Caco-2 (cell line): ENCODE measurements at regions not wholly inside any gene's neighbourhood (a gene's known extent, or its start where the extent isn't known, plus 50 kb on each side); places are given as distances from the start of the nearest gene placed in this dataset.

Experiments
- BruUV-seq: library from RNA; stranded (reverse); fragments of 400-500 nt; replicated peaks from 2 replicates; lab custom pipeline; 2021; lab: Mats Ljungman, UMichigan
- CTCF ChIA-PET: fragments of 300-600 bp; sonication (Branson Sonifier 250); formaldehyde crosslinking; loops from one replicate; lab custom pipeline; 2022; ENCODE audit warnings: antibody characterized with exemption; lab: Charles Lee
- POLR2A ChIA-PET: fragments of 300-600 bp; sonication (Branson Sonifier 250); formaldehyde crosslinking; loops from one replicate; lab custom pipeline; 2022; ENCODE audit warnings: antibody characterized with exemption; lab: Charles Lee
- DNase-seq, 2 experiments: peaks; one replicate each; pipeline versions ENCODE4 v3.0.0 to v3.0.0-alpha.2; 2020 to 2022
- H3K27me3 ChIP-seq: replicated peaks from 2 replicates; pipeline ENCODE4 v1.6.0; 2011; ENCODE audit warnings: low read length; ENCODE audit not compliant: control insufficient read depth, insufficient read depth
- H3K36me3 ChIP-seq: 2 replicates; pipeline ENCODE4 v1.5.1; 2011; ENCODE audit warnings: low read length; ENCODE audit not compliant: control insufficient read depth, insufficient read depth
- H3K4me1 ChIP-seq: fragments of 250-450 bp; sonication (Bioruptor Pico); 2 replicates; pipeline ENCODE4 v1.5.1; 2020; ENCODE audit warnings: mild to moderate bottlenecking
- H3K4me3 ChIP-seq: 2 replicates; pipeline ENCODE4 v1.5.1; 2011; ENCODE audit warnings: low read depth, mild to moderate bottlenecking, control low read depth, low read length
- H3K9me3 ChIP-seq: fragments of 250-450 bp; sonication (Bioruptor Pico); 2 replicates; pipeline ENCODE4 v1.5.1; 2020; ENCODE audit warnings: mild to moderate bottlenecking, moderate library complexity
- H3K27ac Mint-ChIP-seq: one replicate; pipeline ENCODE4 v1.8.0; 2022; ENCODE audit warnings: mixed read lengths; ENCODE audit not compliant: unreplicated experiment
- H3K27me3 Mint-ChIP-seq: one replicate; pipeline ENCODE4 v1.8.0; 2022; ENCODE audit warnings: mixed read lengths; ENCODE audit not compliant: insufficient read depth, unreplicated experiment
- H3K36me3 Mint-ChIP-seq: one replicate; pipeline ENCODE4 v1.8.0; 2022; ENCODE audit warnings: mild to moderate bottlenecking, mixed read lengths; ENCODE audit not compliant: insufficient read depth, unreplicated experiment
- H3K4me1 Mint-ChIP-seq: one replicate; pipeline ENCODE4 v1.8.0; 2022; ENCODE audit warnings: low read depth, mixed read lengths; ENCODE audit not compliant: unreplicated experiment
- H3K4me3 Mint-ChIP-seq: one replicate; pipeline ENCODE4 v1.8.0; 2022; ENCODE audit warnings: mild to moderate bottlenecking, moderate library complexity, mixed read lengths; ENCODE audit not compliant: unreplicated experiment
- H3K9me3 Mint-ChIP-seq: one replicate; pipeline ENCODE4 v1.8.0; 2022; ENCODE audit warnings: mixed read lengths; ENCODE audit not compliant: unreplicated experiment
- intact Hi-C: fragments of 100-400 bp; cut with micrococcal nuclease; formaldehyde crosslinking; loops from one replicate; pipeline ENCODE4 v1.10.0; 2022; ENCODE audit not compliant: unreplicated experiment
- TF ChIP-seq, protein P1 (sequence below), 2 experiments: fragments of 200-600 bp in 1 of 2; IDR thresholded peaks; 1 replicate in 1 of 2; 2 replicates in 1 of 2; pipeline versions ENCODE4 v1.5.1 to v1.8.0; 2011 to 2022; ENCODE audit warnings: antibody characterized with exemption in 1 of 2, control low read depth in 1 of 2, inconsistent platforms in 1 of 2, low read depth in 1 of 2, low read length in 1 of 2, mild to moderate bottlenecking in 1 of 2, moderate library complexity in 1 of 2; ENCODE audit not compliant: insufficient read depth in 1 of 2, severe bottlenecking in 1 of 2, unreplicated experiment in 1 of 2

DNA sequence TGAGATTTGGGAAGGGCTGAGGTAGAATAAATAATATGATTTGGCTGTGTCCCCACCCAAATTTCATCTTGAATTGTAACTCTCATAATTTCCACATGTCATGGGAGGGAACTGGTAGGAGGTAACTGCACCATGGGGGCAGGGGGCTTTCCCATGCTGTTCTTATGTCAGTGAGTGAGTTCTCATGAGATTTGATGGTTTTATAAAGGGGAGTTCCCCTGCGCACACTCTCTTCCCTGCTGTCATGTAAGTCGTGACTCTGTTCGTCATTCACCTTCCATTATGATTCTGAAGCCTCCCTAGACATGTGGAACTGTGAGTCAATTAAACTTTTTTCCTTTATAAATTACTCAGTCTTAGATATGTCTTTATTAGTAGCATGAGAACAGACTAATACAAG is 115.5 kb upstream of the STARD4 start:
- CTCF ChIA-PET: no interaction called here
- POLR2A ChIA-PET: no interaction called here
- no peaks in the 10 kb centered on the region for H3K36me3 Mint-ChIP-seq

DNA sequence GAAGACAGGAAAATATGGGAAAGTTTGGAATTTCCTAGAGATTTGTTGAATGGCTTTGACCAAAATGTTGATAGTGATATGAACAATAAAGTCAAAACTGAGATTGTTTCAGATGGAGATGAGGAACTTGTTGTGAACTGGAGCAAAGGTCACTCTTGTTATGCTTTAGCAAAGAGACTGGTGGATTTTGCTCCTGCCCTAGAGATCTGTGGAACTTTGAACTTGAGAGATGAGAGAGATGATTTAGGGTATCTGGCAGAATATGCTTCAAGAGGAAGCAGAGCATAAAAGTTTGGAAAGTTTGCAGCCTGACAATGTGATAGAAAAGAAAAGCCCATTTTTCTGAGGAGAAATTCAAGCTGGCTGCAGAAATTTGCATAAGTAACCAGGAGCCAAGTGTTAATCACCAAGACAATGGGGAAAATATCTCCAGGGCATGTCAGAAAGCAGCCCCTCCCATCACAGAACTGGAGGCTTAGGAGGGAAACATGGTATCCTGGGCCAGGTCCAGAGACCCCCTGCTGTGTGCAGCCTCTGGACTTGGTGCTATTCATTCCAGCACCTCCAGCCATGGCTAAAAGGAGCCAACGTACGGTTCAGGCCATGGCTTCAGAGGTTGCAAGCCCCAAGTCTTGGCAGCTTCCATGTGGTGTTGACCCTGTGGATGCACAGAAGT is 114.3 kb upstream of the STARD4 start:
- H3K27me3 Mint-ChIP-seq: peaks cover 3% of the 10 kb centered on the region
- ChIA-PET CTCF (no interaction called here), POLR2A (no interaction called here)
- no peaks in the 10 kb centered on the region for H3K9me3 ChIP-seq
- no peaks in the 10 kb centered on the region for H3K36me3 Mint-ChIP-seq
- H3K27ac Mint-ChIP-seq: no peak overlapping the region
- H3K27me3 ChIP-seq: no peaks in the 10 kb centered on the region
- H3K4me3 Mint-ChIP-seq: no peak overlapping the region
- intact Hi-C loops: no loop called here
- no peak overlapping the region for H3K4me3 ChIP-seq
- no peaks in the 10 kb centered on the region for H3K36me3 ChIP-seq
- no peak for DNase-seq
- no peaks in the 10 kb centered on the region for H3K4me1 Mint-ChIP-seq
- TF ChIP-seq, protein P1, sequence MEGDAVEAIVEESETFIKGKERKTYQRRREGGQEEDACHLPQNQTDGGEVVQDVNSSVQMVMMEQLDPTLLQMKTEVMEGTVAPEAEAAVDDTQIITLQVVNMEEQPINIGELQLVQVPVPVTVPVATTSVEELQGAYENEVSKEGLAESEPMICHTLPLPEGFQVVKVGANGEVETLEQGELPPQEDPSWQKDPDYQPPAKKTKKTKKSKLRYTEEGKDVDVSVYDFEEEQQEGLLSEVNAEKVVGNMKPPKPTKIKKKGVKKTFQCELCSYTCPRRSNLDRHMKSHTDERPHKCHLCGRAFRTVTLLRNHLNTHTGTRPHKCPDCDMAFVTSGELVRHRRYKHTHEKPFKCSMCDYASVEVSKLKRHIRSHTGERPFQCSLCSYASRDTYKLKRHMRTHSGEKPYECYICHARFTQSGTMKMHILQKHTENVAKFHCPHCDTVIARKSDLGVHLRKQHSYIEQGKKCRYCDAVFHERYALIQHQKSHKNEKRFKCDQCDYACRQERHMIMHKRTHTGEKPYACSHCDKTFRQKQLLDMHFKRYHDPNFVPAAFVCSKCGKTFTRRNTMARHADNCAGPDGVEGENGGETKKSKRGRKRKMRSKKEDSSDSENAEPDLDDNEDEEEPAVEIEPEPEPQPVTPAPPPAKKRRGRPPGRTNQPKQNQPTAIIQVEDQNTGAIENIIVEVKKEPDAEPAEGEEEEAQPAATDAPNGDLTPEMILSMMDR (IDR thresholded peaks at IDR 0.05; ENCODE audit: insufficient read depth in 1 of 2, low read depth in 1 of 2, low read length in 1 of 2, severe bottlenecking in 1 of 2, unreplicated experiment in 1 of 2): no peak
- no peaks in the 10 kb centered on the region for H3K4me1 ChIP-seq
- peaks cover 11% of the 10 kb centered on the region for H3K9me3 Mint-ChIP-seq
- no TSS peak for BruUV-seq

More for the DNA sequence above, 115.5 kb upstream of the STARD4 start:
- Histone ChIP-seq H3K36me3 (no peaks in the 10 kb centered on the region), H3K9me3 (no peaks in the 10 kb centered on the region), H3K4me3 (no peak overlapping the region), H3K27me3 (no peaks in the 10 kb centered on the region; the same call in 1 of the 2 replicates), H3K4me1 (no peaks in the 10 kb centered on the region)
- TF ChIP-seq, protein P1 (IDR thresholded peaks at IDR 0.05; ENCODE audit: insufficient read depth in 1 of 2, low read depth in 1 of 2, low read length in 1 of 2, severe bottlenecking in 1 of 2, unreplicated experiment in 1 of 2): no peak
- H3K4me3 Mint-ChIP-seq: no peak overlapping the region
- H3K27ac Mint-ChIP-seq: no peak overlapping the region
- DNase-seq: no peak
- H3K9me3 Mint-ChIP-seq: peaks cover 11% of the 10 kb centered on the region
- H3K4me1 Mint-ChIP-seq: no peaks in the 10 kb centered on the region
- intact Hi-C loops: no loop called here
- H3K27me3 Mint-ChIP-seq: peaks cover 3% of the 10 kb centered on the region
- no TSS peak for BruUV-seq

DNA sequence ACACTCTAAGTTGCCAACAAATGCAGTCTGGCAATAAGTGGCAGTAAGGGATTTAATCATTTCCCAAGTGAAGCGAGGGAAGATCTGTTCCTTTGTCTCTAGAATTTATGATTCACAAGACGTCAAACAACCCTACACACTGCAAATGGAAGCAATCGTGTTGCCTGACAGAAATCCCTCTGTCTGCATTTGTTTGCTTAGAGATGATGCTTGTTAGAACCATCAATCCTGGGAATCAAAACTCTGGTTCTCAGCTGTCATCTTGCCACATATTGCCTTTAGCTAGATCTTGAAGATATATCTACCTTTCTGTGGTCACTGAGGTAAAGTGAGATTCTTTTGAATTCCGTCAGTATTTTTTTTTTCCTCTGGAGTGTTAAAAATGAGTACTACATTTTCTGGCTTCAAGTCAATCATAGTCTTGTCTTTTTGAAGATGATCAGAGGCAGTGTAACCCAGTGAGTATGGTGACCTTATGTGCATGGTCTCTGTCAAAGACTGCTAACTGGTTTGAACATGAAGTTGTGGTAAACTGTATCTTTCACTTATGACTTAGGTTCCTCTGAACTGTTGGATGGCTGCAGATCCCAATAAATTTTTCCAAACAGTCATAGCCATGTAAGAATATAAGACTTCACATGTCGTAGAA is 106.4 kb upstream of the STARD4 start:
- 0 out of 2 replicates have a peak, but pooled peaks cover 3% of the 10 kb centered on the region for H3K9me3 ChIP-seq
- CTCF ChIA-PET: no interaction called here
- H3K4me3 ChIP-seq: no peak overlapping the region
- TF ChIP-seq, protein P1 (IDR thresholded peaks at IDR 0.05; ENCODE audit: insufficient read depth in 1 of 2, low read depth in 1 of 2, low read length in 1 of 2, severe bottlenecking in 1 of 2, unreplicated experiment in 1 of 2): no peak
- intact Hi-C loops: no loop called here
- no peaks in the 10 kb centered on the region for H3K27me3 ChIP-seq
- DNase-seq: no peak
- H3K36me3 ChIP-seq: no peaks in the 10 kb centered on the region
- H3K4me1 Mint-ChIP-seq: no peaks in the 10 kb centered on the region
- H3K9me3 Mint-ChIP-seq: no peaks in the 10 kb centered on the region
- BruUV-seq: no TSS peak
- peaks cover 7% of the 10 kb centered on the region for H3K27me3 Mint-ChIP-seq
- POLR2A ChIA-PET: no interaction called here
- no peak overlapping the region for H3K4me3 Mint-ChIP-seq
- H3K27ac Mint-ChIP-seq: no peak overlapping the region
- no peaks in the 10 kb centered on the region for H3K4me1 ChIP-seq
- H3K36me3 Mint-ChIP-seq: no peaks in the 10 kb centered on the region
